ENCODE measurements at regions not wholly inside any gene's neighbourhood (a gene's known extent, or its start where the extent isn't known, plus 50 kb on each side); places are given as distances from the start of the nearest gene placed in this dataset.
A peak's percentile ranks its signal among the peaks of the same experiment; 100 is the strongest.

GRCh38 chr6:12414096-12414675 lies 124.0 kb downstream of the EDN1 start:
- no peaks in the 10 kb centered on the region for H3K36me3 ChIP-seq
- no peak overlapping the region for H3K27ac ChIP-seq
- 90 to 93% methylated on average over 3 to 4 of the region's 4 CpGs for WGBS, 2 donors
- peaks cover 0 to 6% (median 5%) of the 10 kb centered on the region in 3 donors for H3K9me3 ChIP-seq
- H3K4me3 ChIP-seq = no peak overlapping the region
- intact Hi-C loops (cut with DNase I) = no loop called here
- H3K27me3 ChIP-seq = no peaks in the 10 kb centered on the region
- no peaks in the 10 kb centered on the region for H3K4me1 ChIP-seq
- no peak for DNase-seq
- TF ChIP-seq CTCF (IDR thresholded peaks at IDR 0.05) = no peak
- no peak for TF ChIP-seq POLR2A (IDR thresholded peaks at IDR 0.05)

- 68 to 71% methylated on average over 2 of the region's 2 CpGs for WGBS, 2 donors
- intact Hi-C loops (cut with DNase I) = no loop called here
- TF ChIP-seq POLR2A (IDR thresholded peaks at IDR 0.05) (no peak), CTCF (IDR thresholded peaks at IDR 0.05) (no peak)
These were observed 125.9 kb downstream of the EDN1 start for GRCh38 chr6:12415980-12416598.

GRCh38 chr6:12417191-12417590 lies 127.0 kb downstream of the EDN1 start:
- Histone ChIP-seq H3K4me1 (peaks cover 0 to 28% (median 0%) of the 10 kb centered on the region in 3 donors), H3K9me3 (peaks cover 0 to 6% (median 5%) of the 10 kb centered on the region in 3 donors), H3K4me3 (no peak overlapping the region), H3K27me3 (no peaks in the 10 kb centered on the region), H3K36me3 (no peaks in the 10 kb centered on the region), H3K27ac (no peak overlapping the region)
- intact Hi-C loops (cut with DNase I) = no loop called here
- 85 to 92% methylated on average over 1 of the region's 1 CpG for WGBS, 2 donors
- TF ChIP-seq POLR2A (IDR thresholded peaks at IDR 0.05) = no peak
- no peak for TF ChIP-seq CTCF (IDR thresholded peaks at IDR 0.05)
- DNase-seq = no peak

More at GRCh38 chr6:12415980-12416598, 125.9 kb downstream of the EDN1 start:
- H3K4me3 ChIP-seq = no peak overlapping the region
- no peaks in the 10 kb centered on the region for H3K36me3 ChIP-seq
- H3K27me3 ChIP-seq = no peaks in the 10 kb centered on the region
- H3K9me3 ChIP-seq = peaks cover 0 to 6% (median 5%) of the 10 kb centered on the region in 3 donors
- H3K27ac ChIP-seq = no peak overlapping the region
- DNase-seq = no peak
- peaks cover 0 to 18% (median 0%) of the 10 kb centered on the region in 3 donors for H3K4me1 ChIP-seq

GRCh38 chr6:12418946-12419345 lies 128.8 kb downstream of the EDN1 start:
- H3K27me3 ChIP-seq = no peaks in the 10 kb centered on the region
- no peak overlapping the region for H3K4me3 ChIP-seq
- H3K27ac ChIP-seq = no peak overlapping the region
- 93 to 96% methylated on average over 2 of the region's 2 CpGs for WGBS, 2 donors
- peaks cover 0 to 6% (median 5%) of the 10 kb centered on the region in 3 donors for H3K9me3 ChIP-seq
- TF ChIP-seq CTCF (IDR thresholded peaks at IDR 0.05) = no peak
- no peaks in the 10 kb centered on the region for H3K36me3 ChIP-seq
- DNase-seq = no peak
- peaks cover 0 to 45% (median 0%) of the 10 kb centered on the region in 3 donors for H3K4me1 ChIP-seq
- intact Hi-C loops (cut with DNase I) = no loop called here

- Histone ChIP-seq H3K9me3 (peaks cover 0 to 6% (median 5%) of the 10 kb centered on the region in 3 donors), H3K27ac (peak overlapping the region in 2 of 4 donors; percentile 28 to 43), H3K4me3 (no peak overlapping the region), H3K4me1 (peaks cover 0 to 46% (median 0%) of the 10 kb centered on the region in 3 donors), H3K27me3 (no peaks in the 10 kb centered on the region), H3K36me3 (no peaks in the 10 kb centered on the region)
- no peak for TF ChIP-seq CTCF (IDR thresholded peaks at IDR 0.05)
- no peak for TF ChIP-seq POLR2A (IDR thresholded peaks at IDR 0.05)
- no peak for DNase-seq
- 29 to 35% methylated on average over 3 of the region's 3 CpGs for WGBS, 2 donors
- intact Hi-C loops (cut with DNase I) = no loop called here
These were observed 129.6 kb downstream of the EDN1 start for GRCh38 chr6:12419631-12420272.

All from esophagus squamous epithelium (tissue), 5 donors.